Endothelial cell of umbilical vein (primary cell): ENCODE measurements at regions not wholly inside any gene's neighbourhood (a gene's known extent, or its start where the extent isn't known, plus 50 kb on each side); places are given as distances from the start of the nearest gene placed in this dataset.

ENCODE experiments used
- BruUV-seq: library from RNA; stranded (reverse); fragments of 400-500 nt; replicated peaks from 2 replicates; lab custom pipeline; 2021; lab: Mats Ljungman, UMichigan
- CTCF ChIA-PET: fragments of 300-600, 350-600 bp; sonication (Branson Sonifier 250); formaldehyde crosslinking; loops from one replicate; lab custom pipeline; 2021; ENCODE audit warnings: antibody characterized with exemption, inconsistent platforms; lab: Charles Lee
- POLR2A ChIA-PET: fragments of 300-600, 350-600 bp; sonication (Branson Sonifier 250); formaldehyde crosslinking; loops from one replicate; lab custom pipeline; 2021; ENCODE audit warnings: antibody characterized with exemption, inconsistent platforms; lab: Charles Lee
- DNase-seq: peaks from one replicate; pipeline ENCODE4 v3.0.0-alpha.2; 2011; ENCODE audit warnings: low read depth, low spot score
- FAIRE-seq: peaks from 2 replicates; lab custom pipeline; 2011; peaks lifted over from hg19 to GRCh38; lab: Jason Lieb, UNC
- H2AFZ ChIP-seq: 2 replicates; pipeline ENCODE4 v1.6.0; 2012; ENCODE audit warnings: low read depth, low read length, control low read depth, inconsistent platforms
- H3K27ac ChIP-seq: 2 replicates; pipeline ENCODE4 v1.5.1; 2011; ENCODE audit warnings: low read depth, mild to moderate bottlenecking, control low read depth, low read length, moderate library complexity; ENCODE audit not compliant: insufficient read depth
- H3K27me3 ChIP-seq, 2 experiments: 2 replicates each; pipeline versions ENCODE4 v1.6.0 to v1.6.1; 2011; ENCODE audit warnings: low read length in 2 of 2, mixed read lengths in 1 of 2; ENCODE audit not compliant: control insufficient read depth in 2 of 2, insufficient read depth in 2 of 2
- H3K36me3 ChIP-seq, 2 experiments: 2 replicates in 1 of 2; 3 replicates in 1 of 2; pipeline ENCODE4 v1.5.1; 2011; ENCODE audit warnings: low read length in 2 of 2, mild to moderate bottlenecking in 1 of 2, moderate library complexity in 1 of 2; ENCODE audit not compliant: control insufficient read depth in 2 of 2, insufficient read depth in 2 of 2; ENCODE audit errors: extremely low read depth in 1 of 2
- H3K4me1 ChIP-seq: 3 replicates; pipeline ENCODE4 v1.5.1; 2011; ENCODE audit warnings: mild to moderate bottlenecking, low read length; ENCODE audit not compliant: control insufficient read depth, insufficient read depth; ENCODE audit errors: extremely low read depth
- H3K4me2 ChIP-seq: 2 replicates; pipeline ENCODE4 v1.6.1; 2011; ENCODE audit warnings: low read length, control low read depth, mixed read lengths; ENCODE audit not compliant: insufficient read depth
- H3K4me3 ChIP-seq, 3 experiments: fragments of 200-600 bp in 1 of 3; sonication (generic), shearing (Covaris generic) in 1 of 3; replicated peaks in 1 of 3; 2 replicates each; pipeline ENCODE4 v1.5.1; 2011 to 2016; ENCODE audit warnings: control low read depth in 3 of 3, low read length in 3 of 3, mild to moderate bottlenecking in 2 of 3, inconsistent platforms in 1 of 3, low read depth in 1 of 3, moderate library complexity in 1 of 3; ENCODE audit not compliant: insufficient read depth in 1 of 3
- H3K79me2 ChIP-seq: 2 replicates; pipeline ENCODE4 v1.6.0; 2012; ENCODE audit warnings: low read length, inconsistent platforms; ENCODE audit not compliant: control insufficient read depth, insufficient read depth
- H3K9ac ChIP-seq: replicated peaks from 2 replicates; pipeline ENCODE3; 2011; ENCODE audit warnings: low read length, control low read depth; ENCODE audit not compliant: insufficient read depth; ENCODE audit errors: extremely low read depth
- H3K9me1 ChIP-seq: replicated peaks from 3 replicates; pipeline ENCODE4 v1.6.0; 2011; ENCODE audit warnings: mild to moderate bottlenecking, low read length; ENCODE audit not compliant: control insufficient read depth, insufficient read depth; ENCODE audit errors: extremely low read depth
- H3K9me3 ChIP-seq: replicated peaks from 2 replicates; pipeline ENCODE4 v1.5.1; 2012; ENCODE audit warnings: low read length, inconsistent platforms; ENCODE audit not compliant: control insufficient read depth, insufficient read depth
- H4K20me1 ChIP-seq: replicated peaks from 2 replicates; pipeline ENCODE3; 2011; ENCODE audit warnings: mild to moderate bottlenecking, low read length; ENCODE audit not compliant: control insufficient read depth, insufficient read depth; ENCODE audit errors: extremely low read depth
- EZH2 ChIP-seq: IDR thresholded peaks from 2 replicates; pipeline ENCODE4 v1.6.1; 2012; ENCODE audit warnings: borderline replicate concordance, low read depth, mild to moderate bottlenecking, moderate library complexity, low read length, inconsistent platforms; ENCODE audit not compliant: severe bottlenecking
- FOS ChIP-seq: IDR thresholded peaks from 2 replicates; pipeline ENCODE4 v1.6.1; 2011; ENCODE audit warnings: mild to moderate bottlenecking, low read length, moderate library complexity, borderline replicate concordance; ENCODE audit not compliant: insufficient read depth
- GATA2 ChIP-seq: IDR thresholded peaks from 2 replicates; pipeline ENCODE4 v1.7.0; 2011; ENCODE audit warnings: low read depth, mild to moderate bottlenecking, moderate library complexity, mixed read lengths, low read length; ENCODE audit not compliant: insufficient read length, insufficient read depth
- JUN ChIP-seq: IDR thresholded peaks from 2 replicates; pipeline ENCODE4 v1.6.1; 2011; ENCODE audit warnings: borderline replicate concordance, low read depth; ENCODE audit not compliant: insufficient read length, insufficient read depth
- MYC ChIP-seq: IDR thresholded peaks from one replicate; pipeline ENCODE4 v1.6.1; 2011; ENCODE audit warnings: mild to moderate bottlenecking, low read depth, low read length
- POLR2A ChIP-seq: IDR thresholded peaks from 2 replicates; pipeline ENCODE4 v1.6.1; 2012; ENCODE audit warnings: low read depth, mild to moderate bottlenecking, control low read depth, low read length
- POLR2AphosphoS5 ChIP-seq: IDR thresholded peaks from 2 replicates; pipeline ENCODE4 v1.6.1; 2012; ENCODE audit warnings: low read depth, mild to moderate bottlenecking, control low read depth, low read length, moderate library complexity; ENCODE audit not compliant: insufficient read depth
- dilution Hi-C: fragments of 300-500 bp; cut with MboI; formaldehyde crosslinking; loops from one replicate; pipeline ENCODE4 v1.15.0; 2019; ENCODE audit warnings: low sequenced_read_pairs; ENCODE audit not compliant: extremely low pct_ligation_motif_present
- intact Hi-C: fragments of 100-400 bp; cut with micrococcal nuclease; formaldehyde crosslinking; loops from one replicate; pipeline ENCODE4 v1.10.0; 2022
- TF ChIP-seq, protein P1 (sequence below), 2 donors: IDR thresholded peaks; 1 replicate in 1 of 2; 2 replicates in 1 of 2; pipeline ENCODE4 v1.5.1; 2011; ENCODE audit warnings: low read length in 2 of 2, mild to moderate bottlenecking in 2 of 2, moderate library complexity in 2 of 2, control low read depth in 1 of 2, inconsistent platforms in 1 of 2, low read depth in 1 of 2; ENCODE audit not compliant: insufficient read depth in 1 of 2; ENCODE audit errors: extremely low read depth in 1 of 2
- TF ChIP-seq, protein P2 (sequence below): IDR thresholded peaks from 2 replicates; pipeline ENCODE4 v1.6.1; 2011; ENCODE audit not compliant: insufficient read depth, insufficient read length

DNA sequence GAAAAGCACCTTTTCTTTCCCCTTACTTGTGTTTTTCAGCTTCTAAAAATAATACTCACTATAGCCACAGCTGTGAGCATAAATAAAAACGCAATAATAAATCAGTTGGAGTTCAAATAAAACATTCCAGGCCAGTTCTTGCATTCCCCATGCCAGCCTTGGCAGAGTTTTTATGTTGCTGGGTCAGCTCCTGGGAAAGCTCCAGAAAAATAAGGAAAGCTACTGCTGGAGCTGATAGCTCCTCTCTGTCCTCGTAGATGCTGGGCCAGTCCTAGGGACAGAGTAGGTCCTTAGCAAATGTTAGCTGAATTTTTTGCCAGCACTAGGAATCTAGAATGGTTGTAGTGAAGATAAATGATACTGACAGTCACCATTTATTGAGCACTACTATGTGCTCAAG, 389.0 kb upstream of the SYNCRIP start:
- TF ChIP-seq POLR2A (no peak), EZH2 (no peak), FOS (no peak), GATA2 (no peak), JUN (no peak), POLR2AphosphoS5 (no peak), MYC (no peak)
- TF ChIP-seq, protein P1, sequence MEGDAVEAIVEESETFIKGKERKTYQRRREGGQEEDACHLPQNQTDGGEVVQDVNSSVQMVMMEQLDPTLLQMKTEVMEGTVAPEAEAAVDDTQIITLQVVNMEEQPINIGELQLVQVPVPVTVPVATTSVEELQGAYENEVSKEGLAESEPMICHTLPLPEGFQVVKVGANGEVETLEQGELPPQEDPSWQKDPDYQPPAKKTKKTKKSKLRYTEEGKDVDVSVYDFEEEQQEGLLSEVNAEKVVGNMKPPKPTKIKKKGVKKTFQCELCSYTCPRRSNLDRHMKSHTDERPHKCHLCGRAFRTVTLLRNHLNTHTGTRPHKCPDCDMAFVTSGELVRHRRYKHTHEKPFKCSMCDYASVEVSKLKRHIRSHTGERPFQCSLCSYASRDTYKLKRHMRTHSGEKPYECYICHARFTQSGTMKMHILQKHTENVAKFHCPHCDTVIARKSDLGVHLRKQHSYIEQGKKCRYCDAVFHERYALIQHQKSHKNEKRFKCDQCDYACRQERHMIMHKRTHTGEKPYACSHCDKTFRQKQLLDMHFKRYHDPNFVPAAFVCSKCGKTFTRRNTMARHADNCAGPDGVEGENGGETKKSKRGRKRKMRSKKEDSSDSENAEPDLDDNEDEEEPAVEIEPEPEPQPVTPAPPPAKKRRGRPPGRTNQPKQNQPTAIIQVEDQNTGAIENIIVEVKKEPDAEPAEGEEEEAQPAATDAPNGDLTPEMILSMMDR (IDR thresholded peaks at IDR 0.05; ENCODE audit: extremely low read depth in 1 of 2, insufficient read depth in 1 of 2, low read depth in 1 of 2, low read length in 2 of 2), result no peak
- TF ChIP-seq, protein P2, sequence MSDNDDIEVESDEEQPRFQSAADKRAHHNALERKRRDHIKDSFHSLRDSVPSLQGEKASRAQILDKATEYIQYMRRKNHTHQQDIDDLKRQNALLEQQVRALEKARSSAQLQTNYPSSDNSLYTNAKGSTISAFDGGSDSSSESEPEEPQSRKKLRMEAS, result no peak
- Histone ChIP-seq H3K9me1 (no peaks in the 10 kb centered on the region), H3K4me1 (no peaks in the 10 kb centered on the region), H2AFZ (no peak overlapping the region), H3K4me2 (no peak overlapping the region), H3K27ac (no peak overlapping the region), H4K20me1 (no peaks in the 10 kb centered on the region), H3K79me2 (no peaks in the 10 kb centered on the region), H3K36me3 (no peaks in the 10 kb centered on the region), H3K4me3 (no peak overlapping the region), H3K9me3 (no peaks in the 10 kb centered on the region), H3K9ac (no peak overlapping the region), H3K27me3 (no peaks in the 10 kb centered on the region)
- no peak for DNase-seq
- dilution Hi-C loops, result no loop called here
- intact Hi-C loops, result no loop called here
- BruUV-seq, result no TSS peak
- FAIRE-seq, result no peak
- CTCF ChIA-PET, result no interaction called here
- POLR2A ChIA-PET, result no interaction called here
